ENCODE measurements at regions not wholly inside any gene's neighbourhood (a gene's known extent, or its start where the extent isn't known, plus 50 kb on each side); places are given as distances from the start of the nearest gene placed in this dataset.

GRCh38 chr21:39036581-39036980 is 146.7 kb downstream of the PSMG1 start:
- Histone ChIP-seq H3K36me3 (ENCODE audit: insufficient read depth, low read length) (no peaks in the 10 kb centered on the region), H3K9me3 (ENCODE audit: control insufficient read depth in 1 of 2, insufficient read depth in 1 of 2, low read length in 2 of 2) (no peaks in the 10 kb centered on the region), H3K4me3 (ENCODE audit: low read length) (no peak overlapping the region), H3K27me3 (ENCODE audit: control insufficient read depth in 1 of 2, insufficient read depth in 2 of 2, low read length in 2 of 2) (peaks cover 0 to 2% of the 10 kb centered on the region in 2 experiments), H3K27ac (ENCODE audit: low read depth in 1 of 2, low read length in 2 of 2) (no peak overlapping the region), H3K4me1 (ENCODE audit: insufficient read depth, low read length) (peaks cover 3% of the 10 kb centered on the region)
- Mint-ChIP-seq H3K9me3 (no peaks in the 10 kb centered on the region), H3K4me3 (no peak overlapping the region), H3K4me1 (ENCODE audit: low read depth) (peaks cover 7% of the 10 kb centered on the region), H3K36me3 (ENCODE audit: low read depth) (no peaks in the 10 kb centered on the region), H3K27me3 (peaks cover 12% of the 10 kb centered on the region), H3K27ac (no peak overlapping the region)
- TF ChIP-seq CTCF (IDR thresholded peaks at IDR 0.05) = no peak
- POLR2A ChIA-PET = no interaction called here
- ATAC-seq (ENCODE audit: poor library complexity) (no peak), DNase-seq (no peak)
- intact Hi-C loops (cut with DNase I, micrococcal nuclease) = no loop called here
- CTCF ChIA-PET = no interaction called here

- no peaks in the 10 kb centered on the region for H3K9me3 ChIP-seq (ENCODE audit: control insufficient read depth in 1 of 2, insufficient read depth in 1 of 2, low read length in 2 of 2)
- Mint-ChIP-seq H3K27me3 (peaks cover 17% of the 10 kb centered on the region), H3K27ac (no peak overlapping the region), H3K4me1 (ENCODE audit: low read depth) (no peaks in the 10 kb centered on the region), H3K36me3 (ENCODE audit: low read depth) (no peaks in the 10 kb centered on the region), H3K4me3 (no peak overlapping the region), H3K9me3 (no peaks in the 10 kb centered on the region)
- H3K27me3 ChIP-seq (ENCODE audit: control insufficient read depth in 1 of 2, insufficient read depth in 2 of 2, low read length in 2 of 2) = no peaks in the 10 kb centered on the region
- intact Hi-C loops (cut with DNase I, micrococcal nuclease) = no loop called here
- ChIA-PET POLR2A (no interaction called here), CTCF (no interaction called here)
- H3K4me3 ChIP-seq (ENCODE audit: low read length) = no peak overlapping the region
- no peak for TF ChIP-seq CTCF (IDR thresholded peaks at IDR 0.05)
- ATAC-seq (ENCODE audit: poor library complexity) = no peak
- no peak for DNase-seq
- H3K4me1 ChIP-seq (ENCODE audit: insufficient read depth, low read length) = no peaks in the 10 kb centered on the region
- no peaks in the 10 kb centered on the region for H3K36me3 ChIP-seq (ENCODE audit: insufficient read depth, low read length)
- no peak overlapping the region for H3K27ac ChIP-seq (ENCODE audit: low read depth in 1 of 2, low read length in 2 of 2)
These were observed 148.4 kb downstream of the PSMG1 start for GRCh38 chr21:39034590-39035536.

- intact Hi-C loops (cut with DNase I, micrococcal nuclease) = no loop called here
- H3K36me3 ChIP-seq (ENCODE audit: insufficient read depth, low read length) = no peaks in the 10 kb centered on the region
- Mint-ChIP-seq H3K4me1 (ENCODE audit: low read depth) (no peaks in the 10 kb centered on the region), H3K27me3 (peaks cover 17% of the 10 kb centered on the region), H3K4me3 (no peak overlapping the region), H3K9me3 (no peaks in the 10 kb centered on the region), H3K27ac (no peak overlapping the region), H3K36me3 (ENCODE audit: low read depth) (no peaks in the 10 kb centered on the region)
- H3K9me3 ChIP-seq (ENCODE audit: control insufficient read depth in 1 of 2, insufficient read depth in 1 of 2, low read length in 2 of 2) = no peaks in the 10 kb centered on the region
- ChIA-PET POLR2A (no interaction called here), CTCF (no interaction called here)
- no peak for TF ChIP-seq CTCF (IDR thresholded peaks at IDR 0.05)
- no peak overlapping the region for H3K27ac ChIP-seq (ENCODE audit: low read depth in 1 of 2, low read length in 2 of 2)
- DNase-seq (no peak), ATAC-seq (ENCODE audit: poor library complexity) (no peak)
- H3K4me3 ChIP-seq (ENCODE audit: low read length) = no peak overlapping the region
- no peaks in the 10 kb centered on the region for H3K27me3 ChIP-seq (ENCODE audit: control insufficient read depth in 1 of 2, insufficient read depth in 2 of 2, low read length in 2 of 2)
- no peaks in the 10 kb centered on the region for H3K4me1 ChIP-seq (ENCODE audit: insufficient read depth, low read length)
These were observed 149.2 kb downstream of the PSMG1 start for GRCh38 chr21:39033878-39034589.

Data from CD4-positive, alpha-beta T cell (primary cell).